ENCODE measurements at regions not wholly inside any gene's neighbourhood (a gene's known extent, or its start where the extent isn't known, plus 50 kb on each side); places are given as distances from the start of the nearest gene placed in this dataset.

DNA sequence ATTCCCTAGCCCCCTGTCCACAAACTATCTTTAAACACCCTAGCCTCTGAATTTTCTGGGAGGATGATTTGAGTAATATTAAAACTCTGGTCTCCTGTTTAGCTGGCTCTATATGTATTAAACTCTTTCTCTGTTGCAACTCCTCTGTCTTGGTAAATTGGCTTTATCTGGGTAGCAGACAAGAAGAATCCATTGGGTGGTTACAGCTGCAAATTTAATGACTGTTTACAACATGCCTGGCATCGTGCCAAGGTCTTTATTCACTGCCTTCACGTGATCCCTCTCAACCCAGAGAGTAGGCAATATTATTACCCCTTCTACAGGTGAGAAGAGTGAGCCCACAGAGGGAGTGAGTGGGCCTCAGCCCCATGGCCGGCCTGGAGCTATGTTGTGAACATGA, 77.8 kb upstream of the MYL2 start:
- TF ChIP-seq, protein P1, sequence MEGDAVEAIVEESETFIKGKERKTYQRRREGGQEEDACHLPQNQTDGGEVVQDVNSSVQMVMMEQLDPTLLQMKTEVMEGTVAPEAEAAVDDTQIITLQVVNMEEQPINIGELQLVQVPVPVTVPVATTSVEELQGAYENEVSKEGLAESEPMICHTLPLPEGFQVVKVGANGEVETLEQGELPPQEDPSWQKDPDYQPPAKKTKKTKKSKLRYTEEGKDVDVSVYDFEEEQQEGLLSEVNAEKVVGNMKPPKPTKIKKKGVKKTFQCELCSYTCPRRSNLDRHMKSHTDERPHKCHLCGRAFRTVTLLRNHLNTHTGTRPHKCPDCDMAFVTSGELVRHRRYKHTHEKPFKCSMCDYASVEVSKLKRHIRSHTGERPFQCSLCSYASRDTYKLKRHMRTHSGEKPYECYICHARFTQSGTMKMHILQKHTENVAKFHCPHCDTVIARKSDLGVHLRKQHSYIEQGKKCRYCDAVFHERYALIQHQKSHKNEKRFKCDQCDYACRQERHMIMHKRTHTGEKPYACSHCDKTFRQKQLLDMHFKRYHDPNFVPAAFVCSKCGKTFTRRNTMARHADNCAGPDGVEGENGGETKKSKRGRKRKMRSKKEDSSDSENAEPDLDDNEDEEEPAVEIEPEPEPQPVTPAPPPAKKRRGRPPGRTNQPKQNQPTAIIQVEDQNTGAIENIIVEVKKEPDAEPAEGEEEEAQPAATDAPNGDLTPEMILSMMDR (IDR thresholded peaks at IDR 0.05; ENCODE audit: insufficient read depth, low read depth, low read length), result no peak
- DNase-seq (ENCODE audit: low read depth), result no peak
- H3K4me3 ChIP-seq (ENCODE audit: low read depth, low read length), result no peak overlapping the region

DNA sequence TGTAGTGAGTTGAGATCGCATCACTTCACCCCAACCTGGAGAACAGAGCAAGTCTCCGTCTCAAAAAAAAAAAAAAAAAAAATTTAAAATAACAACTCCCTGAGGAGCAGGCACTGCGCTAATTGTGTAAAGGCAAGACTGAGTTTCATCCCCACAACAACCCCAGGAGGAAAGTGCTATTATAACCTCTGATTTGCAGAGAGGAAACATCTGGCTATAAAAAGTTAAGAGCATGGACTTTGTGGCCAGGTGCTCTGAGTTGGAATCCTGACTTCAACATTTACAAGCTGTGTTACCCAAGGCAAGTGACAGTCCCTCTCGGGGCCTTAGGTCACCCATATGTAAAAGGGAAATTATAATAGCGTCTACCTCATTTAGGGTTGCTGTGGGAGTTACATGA, 76.0 kb upstream of the MYL2 start:
- no peak overlapping the region for H3K4me3 ChIP-seq (ENCODE audit: low read depth, low read length)
- no peak for DNase-seq (ENCODE audit: low read depth)
- TF ChIP-seq, protein P1 (IDR thresholded peaks at IDR 0.05; ENCODE audit: insufficient read depth, low read depth, low read length), result no peak

DNA sequence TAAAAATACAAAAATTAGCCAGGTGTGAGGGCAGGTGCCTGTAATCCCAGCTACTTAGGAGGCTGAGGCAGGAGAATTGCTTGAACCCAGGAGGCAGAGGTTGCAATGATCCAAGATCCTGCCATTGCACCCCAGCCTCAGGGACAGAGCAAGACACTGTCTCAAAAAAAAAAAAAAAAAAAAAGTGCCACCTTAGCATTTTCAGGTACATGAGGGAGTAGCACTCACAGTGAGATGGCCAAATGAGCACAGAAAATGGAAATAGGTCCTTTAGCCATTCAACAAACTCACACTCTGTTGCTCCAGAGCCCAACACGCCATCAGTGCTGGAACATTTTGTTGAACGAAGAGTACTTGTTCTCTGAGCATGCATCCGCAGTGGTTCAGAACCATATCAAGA, 75.2 kb upstream of the MYL2 start:
- TF ChIP-seq, protein P1 (IDR thresholded peaks at IDR 0.05; ENCODE audit: insufficient read depth, low read depth, low read length), result no peak
- no peak for DNase-seq (ENCODE audit: low read depth)
- H3K4me3 ChIP-seq (ENCODE audit: low read depth, low read length), result no peak overlapping the region

DNA sequence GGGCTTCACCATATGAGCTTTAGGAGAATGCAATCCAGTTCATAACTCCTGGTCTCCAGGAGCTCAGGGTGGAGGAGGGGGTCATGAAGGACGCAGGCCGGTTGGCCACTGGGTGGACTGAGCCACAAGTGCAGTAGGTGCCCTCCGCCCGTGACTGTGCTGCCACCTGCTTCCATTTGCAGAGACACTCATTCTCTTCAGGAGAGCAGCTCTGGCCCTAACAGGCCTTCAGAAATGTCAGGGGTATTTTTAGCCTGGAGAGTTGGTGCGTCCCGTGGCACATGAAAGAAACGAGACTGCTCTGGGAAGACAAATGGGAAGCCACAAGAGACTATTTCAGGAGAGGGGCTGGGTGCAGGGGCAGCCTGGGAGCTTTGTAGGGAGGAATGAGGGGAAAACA, 74.6 kb upstream of the MYL2 start:
- DNase-seq (ENCODE audit: low read depth), result no peak
- TF ChIP-seq, protein P1 (IDR thresholded peaks at IDR 0.05; ENCODE audit: insufficient read depth, low read depth, low read length), result no peak
- no peak overlapping the region for H3K4me3 ChIP-seq (ENCODE audit: low read depth, low read length)

DNA sequence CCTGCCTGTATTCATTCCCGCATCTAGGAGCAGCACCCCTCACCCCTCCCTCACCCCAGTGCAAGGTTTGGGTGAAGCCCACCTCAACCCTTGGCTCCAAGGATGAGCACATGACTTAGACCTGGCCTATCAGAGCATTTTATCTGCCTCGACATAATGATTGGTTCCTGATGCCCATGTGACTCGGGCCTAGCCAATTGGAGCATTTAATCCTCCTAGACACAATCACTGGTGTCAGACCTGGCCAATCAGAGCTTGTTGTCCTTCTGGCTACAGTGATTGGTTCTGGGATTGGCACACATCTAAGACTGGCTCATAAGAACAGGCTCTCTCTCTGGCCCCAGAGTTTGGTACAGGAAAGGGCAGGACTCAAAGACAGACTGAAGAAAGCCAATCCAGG, 73.1 kb upstream of the MYL2 start:
- H3K4me3 ChIP-seq (ENCODE audit: low read depth, low read length), result no peak overlapping the region
- no peak for DNase-seq (ENCODE audit: low read depth)
- TF ChIP-seq, protein P1 (IDR thresholded peaks at IDR 0.05; ENCODE audit: insufficient read depth, low read depth, low read length), result no peak

DNA sequence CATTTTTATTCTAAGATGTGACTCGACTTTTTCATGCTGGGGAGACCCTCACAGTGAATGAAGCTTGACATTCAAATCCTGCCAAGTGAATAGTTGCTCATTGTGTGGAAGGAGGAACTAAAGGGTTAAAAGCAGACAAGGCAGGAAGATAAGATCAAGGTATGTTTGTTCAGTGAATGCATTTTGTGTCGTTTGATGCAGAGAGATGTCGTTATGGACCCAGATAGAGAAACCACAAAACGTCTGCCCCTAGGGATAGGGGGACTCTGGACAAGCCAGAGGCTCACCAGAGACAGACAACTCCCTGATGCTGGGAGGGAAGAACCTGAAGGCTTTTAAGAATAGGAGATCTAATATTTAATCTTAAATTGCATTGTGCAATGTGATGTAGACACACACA, 72.5 kb upstream of the MYL2 start:
- no peak for DNase-seq (ENCODE audit: low read depth)
- no peak overlapping the region for H3K4me3 ChIP-seq (ENCODE audit: low read depth, low read length)
- TF ChIP-seq, protein P1 (IDR thresholded peaks at IDR 0.05; ENCODE audit: insufficient read depth, low read depth, low read length), result no peak

DNA sequence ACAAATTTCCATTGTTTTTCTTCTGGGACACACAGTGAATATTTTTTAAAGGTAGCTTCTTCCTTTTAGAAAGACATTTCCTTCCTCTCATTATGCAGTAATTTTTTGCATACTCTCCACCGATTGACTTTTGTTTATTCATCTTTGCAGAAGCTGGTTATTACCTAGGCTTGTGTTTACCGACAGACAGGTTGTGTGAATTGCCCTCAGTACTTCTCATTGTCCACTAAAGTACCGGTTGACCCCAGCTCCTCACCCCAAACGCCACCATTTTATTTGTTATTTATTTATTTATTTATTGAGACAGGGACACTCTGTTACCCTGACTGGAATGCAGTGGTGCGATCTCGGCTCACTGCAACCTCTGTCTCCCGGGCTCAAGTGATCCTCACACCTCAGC, 63.4 kb upstream of the MYL2 start:
- TF ChIP-seq, protein P1 (IDR thresholded peaks at IDR 0.05; ENCODE audit: insufficient read depth, low read depth, low read length), result no peak
- H3K4me3 ChIP-seq (ENCODE audit: low read depth, low read length), result no peak overlapping the region
- DNase-seq (ENCODE audit: low read depth), result no peak

All from fibroblast of villous mesenchyme (primary cell).